Smooth muscle cell (in vitro differentiated cells): ENCODE measurements at regions not wholly inside any gene's neighbourhood (a gene's known extent, or its start where the extent isn't known, plus 50 kb on each side); places are given as distances from the start of the nearest gene placed in this dataset.
"Not testable (repeated sequence)": the region's sequence is repeated elsewhere in the genome, so short reads cannot be mapped to it uniquely, and the experiment has no call there.

Experiments
- DNase-seq: peaks from one replicate; lab custom pipeline; 2025; ENCODE audit not compliant: unreplicated experiment; lab: John Stamatoyannopoulos, UW
- H2AFZ ChIP-seq: fragments of 200-600 bp; sonication (generic); 2 replicates; pipeline ENCODE4 v1.6.0; 2016; ENCODE audit warnings: antibody characterized with exemption, low read depth, mild to moderate bottlenecking
- H3F3A ChIP-seq: fragments of 200-600 bp; sonication (generic); 2 replicates; pipeline ENCODE4 v1.6.0; 2017; ENCODE audit warnings: antibody characterized with exemption, low read depth
- H3K27ac ChIP-seq: fragments of 200-600 bp; sonication (generic); 2 replicates; pipeline ENCODE4 v1.5.1; 2016; ENCODE audit warnings: low read depth, mild to moderate bottlenecking
- H3K27me3 ChIP-seq: fragments of 200-600 bp; sonication (generic); 2 replicates; pipeline ENCODE4 v1.6.1; 2016; ENCODE audit warnings: low read depth, mild to moderate bottlenecking
- H3K36me3 ChIP-seq: fragments of 200-600 bp; sonication (generic); 2 replicates; pipeline ENCODE4 v1.5.1; 2016; ENCODE audit warnings: low read depth
- H3K4me1 ChIP-seq: fragments of 200-600 bp; sonication (generic); 2 replicates; pipeline ENCODE4 v1.5.1; 2016; ENCODE audit warnings: low read depth
- H3K4me2 ChIP-seq: fragments of 200-600 bp; sonication (generic); 2 replicates; pipeline ENCODE4 v1.6.0; 2016; ENCODE audit warnings: mild to moderate bottlenecking
- H3K4me3 ChIP-seq: fragments of 200-600 bp; sonication (generic); 2 replicates; pipeline ENCODE4 v1.5.1; 2016; ENCODE audit warnings: mild to moderate bottlenecking
- H3K79me2 ChIP-seq: fragments of 200-600 bp; sonication (generic); 2 replicates; pipeline ENCODE4 v1.6.0; 2016; ENCODE audit warnings: low read depth, mild to moderate bottlenecking
- H3K9ac ChIP-seq: fragments of 200-600 bp; sonication (generic); 2 replicates; pipeline ENCODE4 v1.6.0; 2016; ENCODE audit warnings: low read depth
- H3K9me3 ChIP-seq: fragments of 200-600 bp; sonication (generic); replicated peaks from 2 replicates; pipeline ENCODE4 v1.5.1; 2016; ENCODE audit warnings: low read depth
- H4K20me1 ChIP-seq: fragments of 200-600 bp; sonication (generic); 2 replicates; pipeline ENCODE4 v1.6.0; 2016; ENCODE audit warnings: low read depth
- WGBS: methylation state at CpG from one replicate; pipeline ENCODE4 v1.1.7; 2016; ENCODE audit warnings: low lambda C conversion rate; 5-methylcytosine and 5-hydroxymethylcytosine counted together
- TF ChIP-seq, protein P1 (sequence below): fragments of 200-600 bp; sonication (generic); IDR thresholded peaks from 2 replicates; pipeline ENCODE4 v1.5.1; 2017; ENCODE audit warnings: borderline replicate concordance, mild to moderate bottlenecking, antibody characterized with exemption; ENCODE audit not compliant: insufficient read depth, poor library complexity, severe bottlenecking

DNA sequence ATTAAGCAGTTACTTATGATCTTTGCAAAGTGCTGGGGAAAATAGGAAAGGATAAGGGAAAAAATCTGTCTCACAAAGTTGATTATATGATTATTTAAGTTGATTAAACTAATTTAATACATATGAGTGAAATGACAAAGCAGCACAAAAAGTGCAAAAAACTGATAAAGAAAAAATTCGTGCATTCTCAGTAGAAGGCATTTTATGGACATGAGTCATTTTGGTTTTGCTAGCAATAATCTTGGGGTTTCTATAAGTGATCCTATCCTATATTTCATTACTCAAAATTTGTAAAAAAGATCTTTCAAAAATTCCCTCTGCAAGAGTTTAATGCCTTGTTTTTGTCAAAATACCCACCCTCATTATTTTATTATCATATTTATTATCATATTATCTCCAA, 224.2 kb upstream of the ANXA10 start:
- Histone ChIP-seq H3K9me3 (no peaks in the 10 kb centered on the region), H2AFZ (no peak overlapping the region), H3K27ac (no peak overlapping the region), H3F3A (no peaks in the 10 kb centered on the region), H3K4me2 (no peak overlapping the region), H3K4me1 (no peaks in the 10 kb centered on the region), H3K4me3 (no peak overlapping the region), H4K20me1 (no peaks in the 10 kb centered on the region), H3K27me3 (no peaks in the 10 kb centered on the region), H3K79me2 (no peaks in the 10 kb centered on the region), H3K36me3 (no peaks in the 10 kb centered on the region), H3K9ac (no peak overlapping the region)
- WGBS: 52% methylated on average over 1 of the region's 1 CpG
- TF ChIP-seq, protein P1, sequence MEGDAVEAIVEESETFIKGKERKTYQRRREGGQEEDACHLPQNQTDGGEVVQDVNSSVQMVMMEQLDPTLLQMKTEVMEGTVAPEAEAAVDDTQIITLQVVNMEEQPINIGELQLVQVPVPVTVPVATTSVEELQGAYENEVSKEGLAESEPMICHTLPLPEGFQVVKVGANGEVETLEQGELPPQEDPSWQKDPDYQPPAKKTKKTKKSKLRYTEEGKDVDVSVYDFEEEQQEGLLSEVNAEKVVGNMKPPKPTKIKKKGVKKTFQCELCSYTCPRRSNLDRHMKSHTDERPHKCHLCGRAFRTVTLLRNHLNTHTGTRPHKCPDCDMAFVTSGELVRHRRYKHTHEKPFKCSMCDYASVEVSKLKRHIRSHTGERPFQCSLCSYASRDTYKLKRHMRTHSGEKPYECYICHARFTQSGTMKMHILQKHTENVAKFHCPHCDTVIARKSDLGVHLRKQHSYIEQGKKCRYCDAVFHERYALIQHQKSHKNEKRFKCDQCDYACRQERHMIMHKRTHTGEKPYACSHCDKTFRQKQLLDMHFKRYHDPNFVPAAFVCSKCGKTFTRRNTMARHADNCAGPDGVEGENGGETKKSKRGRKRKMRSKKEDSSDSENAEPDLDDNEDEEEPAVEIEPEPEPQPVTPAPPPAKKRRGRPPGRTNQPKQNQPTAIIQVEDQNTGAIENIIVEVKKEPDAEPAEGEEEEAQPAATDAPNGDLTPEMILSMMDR: no peak
- no peak for DNase-seq

DNA sequence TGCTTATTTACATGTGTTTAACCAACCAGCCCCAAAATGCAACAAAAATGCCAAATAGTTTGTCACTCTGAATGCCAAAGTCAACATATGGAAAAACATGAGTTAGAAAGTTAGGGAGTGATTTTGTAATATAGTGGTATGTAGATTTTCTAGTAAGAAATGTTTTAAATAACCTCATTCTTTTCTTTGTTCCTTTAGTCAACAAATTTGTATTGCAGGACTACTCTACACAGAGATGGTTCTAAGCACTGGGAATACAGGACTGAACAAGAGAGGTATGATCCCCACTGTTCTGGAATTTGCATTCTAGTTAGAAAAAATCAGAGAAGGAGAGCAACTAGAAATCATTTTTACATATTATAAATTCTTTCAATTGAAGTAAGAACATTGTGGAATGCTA, 218.8 kb upstream of the ANXA10 start:
- no peak overlapping the region for H3K4me2 ChIP-seq
- no peak overlapping the region for H3K27ac ChIP-seq
- H4K20me1 ChIP-seq: no peaks in the 10 kb centered on the region
- no peak for DNase-seq
- H3K9me3 ChIP-seq: no peaks in the 10 kb centered on the region
- H3K9ac ChIP-seq: no peak overlapping the region
- no peak overlapping the region for H3K4me3 ChIP-seq
- no peaks in the 10 kb centered on the region for H3K79me2 ChIP-seq
- H3K36me3 ChIP-seq: no peaks in the 10 kb centered on the region
- no peaks in the 10 kb centered on the region for H3K4me1 ChIP-seq
- TF ChIP-seq, protein P1: no peak
- no peaks in the 10 kb centered on the region for H3K27me3 ChIP-seq
- H3F3A ChIP-seq: no peaks in the 10 kb centered on the region
- H2AFZ ChIP-seq: no peak overlapping the region

DNA sequence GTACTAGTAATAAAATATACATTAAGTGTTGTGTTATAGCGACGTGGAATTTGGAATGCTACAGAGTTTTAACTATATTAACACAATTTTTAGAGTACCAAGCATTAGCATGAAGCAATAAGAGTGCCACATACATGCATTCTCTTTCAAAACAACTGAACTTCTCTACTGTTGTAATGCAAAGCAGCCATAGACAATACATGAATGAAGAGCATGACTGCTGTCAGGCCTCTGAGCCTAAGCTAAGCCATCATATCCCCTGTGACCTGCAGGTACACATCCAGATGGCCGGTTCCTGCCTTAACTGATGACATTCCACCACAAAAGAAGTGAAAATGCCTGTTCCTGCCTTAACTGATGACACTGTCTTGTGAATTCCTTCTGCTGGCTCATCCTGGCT, 216.2 kb upstream of the ANXA10 start:
- not testable (repeated sequence) for H4K20me1 ChIP-seq, H3K27me3 ChIP-seq, H3K4me3 ChIP-seq, H3K4me1 ChIP-seq, DNase-seq, H3K4me2 ChIP-seq, H2AFZ ChIP-seq, H3F3A ChIP-seq, H3K9me3 ChIP-seq, H3K36me3 ChIP-seq, H3K79me2 ChIP-seq, H3K9ac ChIP-seq, H3K27ac ChIP-seq
- WGBS: 88% methylated on average over 3 of the region's 3 CpGs

DNA sequence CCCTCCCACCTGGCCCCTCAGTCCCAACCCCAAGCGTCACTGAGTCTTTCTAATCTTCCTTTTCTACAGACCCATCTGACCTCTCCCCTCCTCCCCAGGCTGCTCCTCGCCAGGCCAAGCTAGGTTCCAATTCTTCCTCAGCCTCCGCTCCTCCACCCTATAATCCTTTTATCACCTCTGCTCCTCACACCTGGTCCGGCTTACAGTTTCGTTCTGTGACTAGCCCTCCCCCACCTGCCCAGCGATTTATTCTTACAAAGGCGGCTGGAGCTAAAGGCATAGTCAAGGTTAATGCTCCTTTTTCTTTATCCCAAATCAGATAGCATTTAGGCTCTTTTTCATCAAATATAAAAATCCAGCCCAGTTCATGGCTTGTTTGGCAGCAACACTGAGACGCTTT, 214.5 kb upstream of the ANXA10 start:
- H3K9ac ChIP-seq, H3K4me3 ChIP-seq, H4K20me1 ChIP-seq, H3K9me3 ChIP-seq, H3F3A ChIP-seq, H3K36me3 ChIP-seq, H3K27me3 ChIP-seq, H3K4me2 ChIP-seq, DNase-seq, H2AFZ ChIP-seq, H3K27ac ChIP-seq, H3K4me1 ChIP-seq, H3K79me2 ChIP-seq: not testable (repeated sequence)
- WGBS: 94% methylated on average over 8 of the region's 8 CpGs

DNA sequence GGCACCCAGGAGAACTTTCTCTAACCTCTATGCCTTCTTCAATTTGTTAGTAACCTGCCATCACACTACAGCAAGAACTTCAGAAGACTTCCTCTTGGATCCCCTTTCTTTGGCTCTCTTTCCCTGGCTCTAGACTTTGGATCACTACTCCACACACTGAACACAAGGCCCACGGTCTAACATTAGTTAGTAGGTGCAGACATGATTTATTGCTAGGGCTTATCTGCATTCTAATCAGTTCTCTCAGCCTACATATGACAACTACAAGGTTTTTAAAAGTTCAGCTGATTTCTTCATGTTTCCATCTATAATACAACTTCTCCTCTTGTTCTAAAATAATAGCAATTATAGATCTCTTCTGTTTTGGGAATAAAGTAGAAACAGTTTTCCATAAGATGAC, 209.1 kb upstream of the ANXA10 start:
- Histone ChIP-seq H3K4me1 (peaks cover 10% of the 10 kb centered on the region), H3K27ac (no peak overlapping the region), H3K27me3 (no peaks in the 10 kb centered on the region), H3K79me2 (no peaks in the 10 kb centered on the region), H2AFZ (no peak overlapping the region), H3K4me3 (no peak overlapping the region), H3F3A (no peaks in the 10 kb centered on the region), H3K9ac (no peak overlapping the region), H3K4me2 (no peak overlapping the region), H3K36me3 (no peaks in the 10 kb centered on the region), H4K20me1 (no peaks in the 10 kb centered on the region), H3K9me3 (no peaks in the 10 kb centered on the region)
- TF ChIP-seq, protein P1: no peak
- WGBS: 6% methylated on average over 1 of the region's 1 CpG
- DNase-seq: no peak
